MG63 (cell line): ENCODE measurements at regions not wholly inside any gene's neighbourhood (a gene's known extent, or its start where the extent isn't known, plus 50 kb on each side); places are given as distances from the start of the nearest gene placed in this dataset.

Source experiments
- DNase-seq: peaks from one replicate; pipeline ENCODE4 v3.0.0-alpha.2; 2020
- H3K27me3 ChIP-seq: fragments of 250-450 bp; sonication (Bioruptor Pico); 2 replicates; pipeline ENCODE4 v1.5.1; 2020; ENCODE audit warnings: mild to moderate bottlenecking, moderate library complexity
- H3K36me3 ChIP-seq: fragments of 250-450 bp; sonication (Bioruptor Pico); 2 replicates; pipeline ENCODE4 v1.5.1; 2020; ENCODE audit warnings: mild to moderate bottlenecking, moderate library complexity
- H3K4me3 ChIP-seq: fragments of 250-450 bp; sonication (Bioruptor Pico); 2 replicates; pipeline ENCODE4 v1.5.1; 2020; ENCODE audit warnings: mild to moderate bottlenecking, moderate library complexity
- H3K9me3 ChIP-seq: fragments of 250-450 bp; sonication (Bioruptor Pico); 2 replicates; pipeline ENCODE4 v1.5.1; 2020; ENCODE audit warnings: mild to moderate bottlenecking, moderate library complexity

GRCh38 chr1:57678138-57678537 is 254.3 kb upstream of the DAB1 start:
- DNase-seq, result no peak
- no peaks in the 10 kb centered on the region for H3K36me3 ChIP-seq
- H3K27me3 ChIP-seq, result 0 out of 2 replicates have a peak, but pooled peaks cover 2% of the 10 kb centered on the region
- no peak overlapping the region for H3K4me3 ChIP-seq
- H3K9me3 ChIP-seq, result no peaks in the 10 kb centered on the region

- no peak for DNase-seq
- Histone ChIP-seq H3K9me3 (no peaks in the 10 kb centered on the region), H3K27me3 (0 out of 2 replicates have a peak, but pooled peaks cover 2% of the 10 kb centered on the region), H3K36me3 (no peaks in the 10 kb centered on the region), H3K4me3 (no peak overlapping the region)
Observed at GRCh38 chr1:57675776-57676175, 251.9 kb upstream of the DAB1 start.

- Histone ChIP-seq H3K4me3 (no peak overlapping the region), H3K9me3 (no peaks in the 10 kb centered on the region), H3K36me3 (no peaks in the 10 kb centered on the region), H3K27me3 (no peaks in the 10 kb centered on the region)
- DNase-seq, result no peak
Observed at GRCh38 chr1:57674801-57675200, 250.9 kb upstream of the DAB1 start.

- no peaks in the 10 kb centered on the region for H3K9me3 ChIP-seq
- H3K4me3 ChIP-seq, result no peak overlapping the region
- DNase-seq, result no peak
- no peaks in the 10 kb centered on the region for H3K36me3 ChIP-seq
- no peaks in the 10 kb centered on the region for H3K27me3 ChIP-seq
Observed at GRCh38 chr1:57672346-57673140, 248.7 kb upstream of the DAB1 start.

- no peak overlapping the region for H3K4me3 ChIP-seq
- H3K27me3 ChIP-seq, result no peaks in the 10 kb centered on the region
- no peaks in the 10 kb centered on the region for H3K36me3 ChIP-seq
- DNase-seq, result no peak
- no peaks in the 10 kb centered on the region for H3K9me3 ChIP-seq
Observed at GRCh38 chr1:57671750-57672149, 247.9 kb upstream of the DAB1 start.

- H3K27me3 ChIP-seq, result no peaks in the 10 kb centered on the region
- DNase-seq, result no peak
- H3K36me3 ChIP-seq, result no peaks in the 10 kb centered on the region
- H3K9me3 ChIP-seq, result no peaks in the 10 kb centered on the region
- H3K4me3 ChIP-seq, result no peak overlapping the region
Observed at GRCh38 chr1:57659804-57660203, 235.9 kb upstream of the DAB1 start.

GRCh38 chr1:57655161-57655560 is 231.3 kb upstream of the DAB1 start:
- Histone ChIP-seq H3K27me3 (no peaks in the 10 kb centered on the region), H3K9me3 (no peaks in the 10 kb centered on the region), H3K4me3 (no peak overlapping the region), H3K36me3 (no peaks in the 10 kb centered on the region)
- no peak for DNase-seq

- H3K36me3 ChIP-seq, result no peaks in the 10 kb centered on the region
- H3K9me3 ChIP-seq, result no peaks in the 10 kb centered on the region
- no peak overlapping the region for H3K4me3 ChIP-seq
- peaks cover 5% of the 10 kb centered on the region; the same call in 1 of the 2 replicates for H3K27me3 ChIP-seq
- DNase-seq, result no peak
Observed at GRCh38 chr1:57644667-57645066, 220.8 kb upstream of the DAB1 start.

- no peaks in the 10 kb centered on the region for H3K9me3 ChIP-seq
- DNase-seq, result no peak
- H3K36me3 ChIP-seq, result no peaks in the 10 kb centered on the region
- 0 out of 2 replicates have a peak, but pooled peaks cover 2% of the 10 kb centered on the region for H3K27me3 ChIP-seq
- H3K4me3 ChIP-seq, result no peak overlapping the region
Observed at GRCh38 chr1:57638239-57638638, 214.4 kb upstream of the DAB1 start.

- no peaks in the 10 kb centered on the region for H3K36me3 ChIP-seq
- peak; percentile 14 for DNase-seq
Observed at GRCh38 chr1:57637155-57637554, 213.3 kb upstream of the DAB1 start.

GRCh38 chr1:57633881-57634280 is 210.0 kb upstream of the DAB1 start:
- DNase-seq, result no peak
- H3K9me3 ChIP-seq, result no peaks in the 10 kb centered on the region
- H3K36me3 ChIP-seq, result no peaks in the 10 kb centered on the region
- no peak overlapping the region for H3K4me3 ChIP-seq
- H3K27me3 ChIP-seq, result no peaks in the 10 kb centered on the region

More at GRCh38 chr1:57637155-57637554, 213.3 kb upstream of the DAB1 start:
- Histone ChIP-seq H3K27me3 (0 out of 2 replicates have a peak, but pooled peaks cover 2% of the 10 kb centered on the region), H3K4me3 (no peak overlapping the region), H3K9me3 (no peaks in the 10 kb centered on the region)

- DNase-seq, result no peak
- H3K4me3 ChIP-seq, result no peak overlapping the region
- no peaks in the 10 kb centered on the region for H3K9me3 ChIP-seq
- H3K27me3 ChIP-seq, result no peaks in the 10 kb centered on the region
- no peaks in the 10 kb centered on the region for H3K36me3 ChIP-seq
Observed at GRCh38 chr1:57633056-57633455, 209.2 kb upstream of the DAB1 start.

- DNase-seq, result no peak
Observed at GRCh38 chr1:57632401-57632800, 208.5 kb upstream of the DAB1 start.

GRCh38 chr1:57627612-57628011 is 203.8 kb upstream of the DAB1 start:
- Histone ChIP-seq H3K36me3 (no peaks in the 10 kb centered on the region), H3K27me3 (no peaks in the 10 kb centered on the region), H3K9me3 (no peaks in the 10 kb centered on the region), H3K4me3 (no peak overlapping the region)
- no peak for DNase-seq

More at GRCh38 chr1:57632401-57632800, 208.5 kb upstream of the DAB1 start:
- H3K27me3 ChIP-seq, result no peaks in the 10 kb centered on the region
- H3K36me3 ChIP-seq, result no peaks in the 10 kb centered on the region
- H3K4me3 ChIP-seq, result no peak overlapping the region
- no peaks in the 10 kb centered on the region for H3K9me3 ChIP-seq

- Histone ChIP-seq H3K36me3 (no peaks in the 10 kb centered on the region), H3K9me3 (no peaks in the 10 kb centered on the region), H3K4me3 (no peak overlapping the region), H3K27me3 (no peaks in the 10 kb centered on the region)
- DNase-seq, result no peak
Observed at GRCh38 chr1:57623791-57624538, 200.1 kb upstream of the DAB1 start.

- Histone ChIP-seq H3K36me3 (no peaks in the 10 kb centered on the region), H3K27me3 (no peaks in the 10 kb centered on the region), H3K9me3 (no peaks in the 10 kb centered on the region), H3K4me3 (no peak overlapping the region)
- peak; percentile 58 for DNase-seq
Observed at GRCh38 chr1:57623039-57623790, 199.4 kb upstream of the DAB1 start.

- Histone ChIP-seq H3K4me3 (no peak overlapping the region), H3K36me3 (no peaks in the 10 kb centered on the region), H3K9me3 (no peaks in the 10 kb centered on the region), H3K27me3 (no peaks in the 10 kb centered on the region)
- DNase-seq, result no peak
Observed at GRCh38 chr1:57621776-57622175, 197.9 kb upstream of the DAB1 start.
